Astrocyte (in vitro differentiated cells and primary cell): ENCODE measurements at regions not wholly inside any gene's neighbourhood (a gene's known extent, or its start where the extent isn't known, plus 50 kb on each side); places are given as distances from the start of the nearest gene placed in this dataset.

Experiments
- DNase-seq: peaks from one replicate; pipeline ENCODE4 v3.0.0-alpha.2; 2010; ENCODE audit warnings: low read depth
- FAIRE-seq: peaks from 2 replicates; lab custom pipeline; 2011; peaks lifted over from hg19 to GRCh38; lab: Jason Lieb, UNC
- H2AFZ ChIP-seq: 2 replicates; pipeline ENCODE4 v1.6.0; 2012; ENCODE audit warnings: low read depth, low read length, inconsistent platforms
- H3K27ac ChIP-seq: 2 replicates; pipeline ENCODE4 v1.5.1; 2011; ENCODE audit warnings: low read depth, low read length, inconsistent platforms
- H3K27me3 ChIP-seq: 2 replicates; pipeline ENCODE4 v1.6.0; 2011; ENCODE audit warnings: low read length, inconsistent platforms; ENCODE audit not compliant: insufficient read depth
- H3K36me3 ChIP-seq: 2 replicates; pipeline ENCODE4 v1.5.1; 2011; ENCODE audit warnings: low read length, inconsistent platforms; ENCODE audit not compliant: insufficient read depth
- H3K4me1 ChIP-seq: 2 replicates; pipeline ENCODE4 v1.5.1; 2011; ENCODE audit warnings: low read length, inconsistent platforms; ENCODE audit not compliant: insufficient read depth
- H3K4me2 ChIP-seq: 2 replicates; pipeline ENCODE4 v1.6.0; 2012; ENCODE audit warnings: low read length, inconsistent platforms
- H3K4me3 ChIP-seq: 2 replicates; pipeline ENCODE4 v1.5.1; 2011; ENCODE audit warnings: low read depth, mild to moderate bottlenecking, low read length, inconsistent platforms; ENCODE audit not compliant: insufficient read depth
- H3K79me2 ChIP-seq: 2 replicates; pipeline ENCODE4 v1.6.0; 2012; ENCODE audit warnings: mild to moderate bottlenecking, low read length, inconsistent platforms; ENCODE audit not compliant: insufficient read depth
- H3K9ac ChIP-seq: 2 replicates; pipeline ENCODE4 v1.6.0; 2012; ENCODE audit warnings: mild to moderate bottlenecking, low read length, inconsistent platforms
- H3K9me3 ChIP-seq: 2 replicates; pipeline ENCODE4 v1.5.1; 2012; ENCODE audit warnings: low read depth, mild to moderate bottlenecking, low read length, inconsistent platforms; ENCODE audit not compliant: insufficient read depth
- H4K20me1 ChIP-seq: 2 replicates; pipeline ENCODE4 v1.6.0; 2012; ENCODE audit warnings: low read length, inconsistent platforms; ENCODE audit not compliant: insufficient read depth
- H3K27ac Mint-ChIP-seq: one replicate; pipeline ENCODE4 v1.8.0; 2021; ENCODE audit warnings: mild to moderate bottlenecking, mixed read lengths; ENCODE audit not compliant: unreplicated experiment
- H3K27me3 Mint-ChIP-seq: one replicate; pipeline ENCODE4 v1.8.0; 2021; ENCODE audit warnings: low read depth, mixed read lengths; ENCODE audit not compliant: unreplicated experiment
- H3K36me3 Mint-ChIP-seq: one replicate; pipeline ENCODE4 v1.8.0; 2021; ENCODE audit warnings: low read depth, mixed read lengths; ENCODE audit not compliant: unreplicated experiment
- H3K4me1 Mint-ChIP-seq: one replicate; pipeline ENCODE4 v1.8.0; 2021; ENCODE audit warnings: low read depth, mixed read lengths; ENCODE audit not compliant: unreplicated experiment
- H3K4me3 Mint-ChIP-seq: one replicate; pipeline ENCODE4 v1.8.0; 2021; ENCODE audit warnings: mild to moderate bottlenecking, moderate library complexity, mixed read lengths; ENCODE audit not compliant: unreplicated experiment
- H3K9me3 Mint-ChIP-seq: one replicate; pipeline ENCODE4 v1.8.0; 2021; ENCODE audit warnings: mild to moderate bottlenecking, mixed read lengths; ENCODE audit not compliant: unreplicated experiment
- CTCF ChIP-seq: IDR thresholded peaks from 2 replicates; pipeline ENCODE4 v1.5.1; 2011; ENCODE audit warnings: low read depth, mild to moderate bottlenecking, inconsistent platforms, low read length, moderate library complexity; ENCODE audit not compliant: insufficient read depth
- EZH2 ChIP-seq: IDR thresholded peaks from 2 replicates; pipeline ENCODE4 v1.6.1; 2012; ENCODE audit warnings: mild to moderate bottlenecking, low read length, inconsistent platforms; ENCODE audit not compliant: insufficient read depth

DNA sequence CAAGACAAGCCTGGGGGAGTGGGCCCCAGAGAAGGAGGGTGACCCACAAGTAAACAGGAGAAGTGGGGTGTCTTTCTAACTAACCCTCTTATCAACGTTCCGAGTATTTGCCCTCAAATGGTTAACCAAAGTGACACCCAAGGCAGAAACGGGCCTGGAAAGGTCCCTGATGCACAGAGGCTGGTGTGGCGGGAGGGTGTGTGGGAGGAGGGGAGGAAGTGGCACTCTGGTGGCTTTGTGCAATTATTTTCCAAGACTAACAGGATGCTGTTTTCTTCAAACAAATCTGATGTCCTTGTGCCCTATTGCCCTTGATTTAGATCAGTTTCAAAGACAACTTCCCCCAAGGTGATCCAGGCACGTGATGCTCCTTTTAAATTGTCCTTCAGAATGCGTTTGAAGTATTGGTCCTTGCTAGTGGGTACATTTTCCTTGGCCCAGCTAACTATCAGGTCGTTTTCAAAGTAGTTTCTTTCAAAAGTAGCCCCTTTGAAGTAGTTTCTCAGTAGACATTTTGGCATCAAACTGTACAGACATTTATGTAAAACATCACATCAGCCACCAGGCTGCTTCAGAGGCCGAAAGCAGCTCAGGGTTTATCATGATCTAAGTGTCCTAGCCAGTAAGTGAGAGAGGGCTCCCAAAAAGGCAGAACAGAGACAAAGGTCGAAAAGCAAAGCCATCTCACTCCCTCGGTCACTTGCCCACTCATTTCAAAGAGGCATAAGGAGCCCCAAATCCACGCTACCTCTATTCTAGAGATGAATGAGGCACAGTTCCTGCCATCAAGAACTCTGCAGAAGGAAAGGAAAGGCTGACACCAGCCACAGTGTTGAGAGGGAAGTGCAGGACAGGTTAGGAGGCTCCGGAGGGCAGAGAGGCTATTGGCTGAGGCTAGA lies 371.1 kb upstream of the ID2 start:
- H3K9me3 Mint-ChIP-seq, result no peaks in the 10 kb centered on the region
- H3K27ac Mint-ChIP-seq, result no peak overlapping the region
- H3K4me3 ChIP-seq, result no peak overlapping the region
- H3K9ac ChIP-seq, result no peak overlapping the region
- H3K27me3 Mint-ChIP-seq, result peaks cover 19% of the 10 kb centered on the region
- H3K36me3 Mint-ChIP-seq, result no peaks in the 10 kb centered on the region
- no peaks in the 10 kb centered on the region for H3K36me3 ChIP-seq
- DNase-seq (no peak), FAIRE-seq (no peak)
- H3K4me2 ChIP-seq, result no peak overlapping the region
- no peaks in the 10 kb centered on the region for H4K20me1 ChIP-seq
- no peak overlapping the region for H3K4me3 Mint-ChIP-seq
- H3K27me3 ChIP-seq, result no peaks in the 10 kb centered on the region
- peaks cover 13% of the 10 kb centered on the region for H3K4me1 ChIP-seq
- H3K79me2 ChIP-seq, result no peaks in the 10 kb centered on the region
- H3K27ac ChIP-seq, result no peak overlapping the region
- peaks cover 9% of the 10 kb centered on the region for H3K4me1 Mint-ChIP-seq
- H3K9me3 ChIP-seq, result no peaks in the 10 kb centered on the region
- TF ChIP-seq CTCF (no peak), EZH2 (no peak)
- no peak overlapping the region for H2AFZ ChIP-seq

- H3K27me3 ChIP-seq, result no peaks in the 10 kb centered on the region
- H3K4me1 ChIP-seq, result peaks cover 4% of the 10 kb centered on the region
- no peaks in the 10 kb centered on the region for H3K9me3 ChIP-seq
- DNase-seq, result no peak
- H3K27me3 Mint-ChIP-seq, result peaks cover 21% of the 10 kb centered on the region
- H4K20me1 ChIP-seq, result no peaks in the 10 kb centered on the region
- H3K27ac ChIP-seq, result no peak overlapping the region
- H3K27ac Mint-ChIP-seq, result no peak overlapping the region
- H3K36me3 Mint-ChIP-seq, result no peaks in the 10 kb centered on the region
- H3K79me2 ChIP-seq, result no peaks in the 10 kb centered on the region
- TF ChIP-seq CTCF, result no peak
- no peak for TF ChIP-seq EZH2
- H3K4me3 Mint-ChIP-seq, result no peak overlapping the region
- peaks cover 2% of the 10 kb centered on the region for H3K4me1 Mint-ChIP-seq
- H3K9me3 Mint-ChIP-seq, result no peaks in the 10 kb centered on the region
- H3K4me3 ChIP-seq, result no peak overlapping the region
- no peak overlapping the region for H2AFZ ChIP-seq
- H3K36me3 ChIP-seq, result no peaks in the 10 kb centered on the region
- no peak for FAIRE-seq
- no peak overlapping the region for H3K9ac ChIP-seq
- no peak overlapping the region for H3K4me2 ChIP-seq
Observed at GRCh38 chr2:8312221-8312620, 369.6 kb upstream of the ID2 start.
